ENCODE measurements at regions not wholly inside any gene's neighbourhood (a gene's known extent, or its start where the extent isn't known, plus 50 kb on each side); places are given as distances from the start of the nearest gene placed in this dataset.

GRCh38 chr20:40294747-40295146, 394.3 kb downstream of the MAFB start:
- no peak overlapping the region for H3K4me2 ChIP-seq (replicated peaks; ENCODE audit: extremely low read depth, low read length, poor library complexity, severe bottlenecking)
- no peaks in the 10 kb centered on the region for H3K36me3 ChIP-seq (replicated peaks in 1 of 2; ENCODE audit: control insufficient read depth in 1 of 2, insufficient read depth in 2 of 2, low read length in 2 of 2)
- no peak for DNase-seq
- Mint-ChIP-seq H3K4me1 (peaks cover 2% of the 10 kb centered on the region), H3K9me3 (peaks cover 0 to 3% (median 0%) of the 10 kb centered on the region in 7 donors), H3K27me3 (ENCODE audit: low read depth in 3 of 3) (peaks cover 6 to 23% (median 13%) of the 10 kb centered on the region in 3 donors), H3K27ac (no peak overlapping the region), H3K4me3 (no peak overlapping the region), H3K36me3 (no peaks in the 10 kb centered on the region)
- H3K9me3 ChIP-seq (replicated peaks in 1 of 2; ENCODE audit: control insufficient read depth in 1 of 2, insufficient read depth in 1 of 2, low read length in 2 of 2) = no peaks in the 10 kb centered on the region
- H3K9ac ChIP-seq (ENCODE audit: insufficient read depth, low read length, poor library complexity, severe bottlenecking) = no peak overlapping the region
- no peak overlapping the region for H3K4me3 ChIP-seq (replicated peaks in 1 of 3; ENCODE audit: low read depth in 2 of 3, low read length in 3 of 3)
- H3K27me3 ChIP-seq (ENCODE audit: control insufficient read depth in 2 of 2, insufficient read depth in 2 of 2, low read length in 2 of 2) = peaks cover 12 to 13% of the 10 kb centered on the region in 2 donors
- WGBS (ENCODE audit: insufficient coverage) = no CpG with 5 or more reads among the region's 1 CpG
- no peaks in the 10 kb centered on the region for H4K20me1 ChIP-seq (ENCODE audit: insufficient read depth, low read length)
- H2AFZ ChIP-seq (ENCODE audit: insufficient read depth, low read depth, low read length, poor library complexity, severe bottlenecking) = no peak overlapping the region
- H3K4me1 ChIP-seq (ENCODE audit: control insufficient read depth in 1 of 2, insufficient read depth in 2 of 2, low read length in 2 of 2) = no peaks in the 10 kb centered on the region
- TF ChIP-seq, protein P1, sequence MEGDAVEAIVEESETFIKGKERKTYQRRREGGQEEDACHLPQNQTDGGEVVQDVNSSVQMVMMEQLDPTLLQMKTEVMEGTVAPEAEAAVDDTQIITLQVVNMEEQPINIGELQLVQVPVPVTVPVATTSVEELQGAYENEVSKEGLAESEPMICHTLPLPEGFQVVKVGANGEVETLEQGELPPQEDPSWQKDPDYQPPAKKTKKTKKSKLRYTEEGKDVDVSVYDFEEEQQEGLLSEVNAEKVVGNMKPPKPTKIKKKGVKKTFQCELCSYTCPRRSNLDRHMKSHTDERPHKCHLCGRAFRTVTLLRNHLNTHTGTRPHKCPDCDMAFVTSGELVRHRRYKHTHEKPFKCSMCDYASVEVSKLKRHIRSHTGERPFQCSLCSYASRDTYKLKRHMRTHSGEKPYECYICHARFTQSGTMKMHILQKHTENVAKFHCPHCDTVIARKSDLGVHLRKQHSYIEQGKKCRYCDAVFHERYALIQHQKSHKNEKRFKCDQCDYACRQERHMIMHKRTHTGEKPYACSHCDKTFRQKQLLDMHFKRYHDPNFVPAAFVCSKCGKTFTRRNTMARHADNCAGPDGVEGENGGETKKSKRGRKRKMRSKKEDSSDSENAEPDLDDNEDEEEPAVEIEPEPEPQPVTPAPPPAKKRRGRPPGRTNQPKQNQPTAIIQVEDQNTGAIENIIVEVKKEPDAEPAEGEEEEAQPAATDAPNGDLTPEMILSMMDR (IDR thresholded peaks at IDR 0.05) = no peak
- H3K27ac ChIP-seq (ENCODE audit: low read depth in 1 of 2, low read length in 2 of 2) = no peak overlapping the region
- H3K79me2 ChIP-seq (ENCODE audit: insufficient read depth, low read length) = no peaks in the 10 kb centered on the region
- intact Hi-C loops (cut with micrococcal nuclease) = no loop called here

DNA sequence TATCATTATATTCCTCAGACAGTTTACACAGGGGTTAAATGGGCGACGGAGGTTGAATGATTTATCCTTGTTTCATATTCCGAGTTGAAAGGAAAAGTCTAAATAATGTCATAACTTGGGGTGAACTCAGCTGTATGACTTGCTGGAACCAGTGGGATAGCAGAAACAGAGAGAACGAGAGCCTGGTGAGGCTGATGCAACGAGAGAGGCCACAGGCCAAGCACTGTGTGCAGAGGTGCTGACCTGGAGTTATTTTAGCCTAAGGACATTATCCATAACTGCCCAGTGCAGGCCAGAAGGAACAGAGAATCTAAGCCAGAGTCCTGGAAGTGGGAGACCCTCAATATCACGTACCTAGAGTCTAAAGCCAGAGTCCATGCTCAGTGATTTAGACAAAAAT, 394.9 kb downstream of the MAFB start:
- H3K27ac Mint-ChIP-seq = no peak overlapping the region
- Histone ChIP-seq H3K27ac (ENCODE audit: low read depth in 1 of 2, low read length in 2 of 2) (no peak overlapping the region), H2AFZ (ENCODE audit: insufficient read depth, low read depth, low read length, poor library complexity, severe bottlenecking) (no peak overlapping the region), H4K20me1 (ENCODE audit: insufficient read depth, low read length) (no peaks in the 10 kb centered on the region), H3K9me3 (replicated peaks in 1 of 2; ENCODE audit: control insufficient read depth in 1 of 2, insufficient read depth in 1 of 2, low read length in 2 of 2) (no peaks in the 10 kb centered on the region), H3K4me1 (ENCODE audit: control insufficient read depth in 1 of 2, insufficient read depth in 2 of 2, low read length in 2 of 2) (no peaks in the 10 kb centered on the region), H3K9ac (ENCODE audit: insufficient read depth, low read length, poor library complexity, severe bottlenecking) (no peak overlapping the region), H3K4me2 (replicated peaks; ENCODE audit: extremely low read depth, low read length, poor library complexity, severe bottlenecking) (no peak overlapping the region), H3K4me3 (replicated peaks in 1 of 3; ENCODE audit: low read depth in 2 of 3, low read length in 3 of 3) (no peak overlapping the region), H3K27me3 (ENCODE audit: control insufficient read depth in 2 of 2, insufficient read depth in 2 of 2, low read length in 2 of 2) (peaks cover 9 to 12% of the 10 kb centered on the region in 2 donors), H3K36me3 (replicated peaks in 1 of 2; ENCODE audit: control insufficient read depth in 1 of 2, insufficient read depth in 2 of 2, low read length in 2 of 2) (no peaks in the 10 kb centered on the region), H3K79me2 (ENCODE audit: insufficient read depth, low read length) (no peaks in the 10 kb centered on the region)
- WGBS (ENCODE audit: insufficient coverage) = 85% methylated on average over 6 of the region's 6 CpGs
- intact Hi-C loops (cut with micrococcal nuclease) = no loop called here
- no peaks in the 10 kb centered on the region for H3K36me3 Mint-ChIP-seq
- peaks cover 0 to 3% (median 0%) of the 10 kb centered on the region in 7 donors for H3K9me3 Mint-ChIP-seq
- H3K4me1 Mint-ChIP-seq = peaks cover 2% of the 10 kb centered on the region
- H3K27me3 Mint-ChIP-seq (ENCODE audit: low read depth in 3 of 3) = peaks cover 4 to 18% (median 13%) of the 10 kb centered on the region in 3 donors
- no peak for DNase-seq
- H3K4me3 Mint-ChIP-seq = no peak overlapping the region
- TF ChIP-seq, protein P1 (IDR thresholded peaks at IDR 0.05) = no peak
